Ovary (tissue), 7 donors: ENCODE measurements at regions not wholly inside any gene's neighbourhood (a gene's known extent, or its start where the extent isn't known, plus 50 kb on each side); places are given as distances from the start of the nearest gene placed in this dataset.

Experiments
- DNase-seq, 5 donors: peaks; one replicate each; pipeline ENCODE4 v3.0.0-alpha.2; 2019 to 2020
- H3K27ac ChIP-seq, 2 donors: fragments of 200-600 bp; one replicate each; pipeline versions ENCODE4 v1.5.1 to v1.8.0; 2019 to 2022
- H3K27me3 ChIP-seq: fragments of 200-600 bp; one replicate; pipeline ENCODE4 v1.8.0; 2022
- H3K36me3 ChIP-seq: fragments of 200-600 bp; sonication (generic); one replicate; pipeline ENCODE4 v1.5.1; 2019
- H3K4me1 ChIP-seq: one replicate; pipeline ENCODE4 v1.8.1; 2013; ENCODE audit warnings: mild to moderate bottlenecking, moderate library complexity; ENCODE audit not compliant: insufficient read depth
- H3K4me3 ChIP-seq: fragments of 200-600 bp; sonication (generic); one replicate; pipeline ENCODE4 v1.5.1; 2017
- H3K9me3 ChIP-seq, 2 donors: fragments of 200-600 bp in 1 of 2; sonication (generic) in 1 of 2; one replicate each; pipeline versions ENCODE4 v1.5.1 to v1.8.1; 2013 to 2019; ENCODE audit warnings: mild to moderate bottlenecking in 1 of 2, moderate library complexity in 1 of 2
- EP300 ChIP-seq: sonication (generic); formaldehyde crosslinking; IDR thresholded peaks from one replicate; pipeline ENCODE4 v1.6.1; 2017; ENCODE audit warnings: antibody characterized with exemption
- POLR2A ChIP-seq: fragments of 450-650 bp; IDR thresholded peaks from one replicate; pipeline ENCODE4 v1.6.1; 2017; ENCODE audit warnings: antibody characterized with exemption, mild to moderate bottlenecking, moderate library complexity
- WGBS, 3 donors: extraction: QIAGEN DNeasy Blood & Tissue Kit in 1 of 3; methylation state at CpG; one replicate each; pipeline versions ENCODE4 v1.1.5 to v1.1.7; 2013 to 2017; 5-methylcytosine and 5-hydroxymethylcytosine counted together
- intact Hi-C, 4 donors: fragments of 100-400 bp; cut with DNase I; formaldehyde crosslinking; loops; one replicate each; pipeline versions ENCODE4 v1.11.0 to v1.15.1; 2022 to 2023
- TF ChIP-seq, protein P1 (sequence below), 3 donors: fragments of 450-650 bp in 2 of 3; fragments of 200-600 bp in 1 of 3; IDR thresholded peaks; one replicate each; pipeline versions ENCODE4 v1.5.1 to v1.8.0; 2016 to 2022; ENCODE audit warnings: antibody characterized with exemption in 3 of 3, mild to moderate bottlenecking in 1 of 3
- donor health status: DM: no; HTN: no; CAD: no; lungs with moderate emphysema.
- donor health status: DM: no; HTN: no; CAD: no.
- donor health status: Bipolar disorder and iron deficiency.
- donor health status: DM: no; HTN: no; CAD: no.
- donor health status: DM: yes; HTN: yes; CAD: no.

GRCh38 chr2:136206613-136207012, 88.7 kb upstream of the CXCR4 start:
- no peaks in the 10 kb centered on the region for H3K9me3 ChIP-seq
- no peak overlapping the region for H3K4me3 ChIP-seq
- H3K27me3 ChIP-seq, result no peaks in the 10 kb centered on the region
- TF ChIP-seq EP300, result no peak
- TF ChIP-seq POLR2A, result no peak
- TF ChIP-seq, protein P1, sequence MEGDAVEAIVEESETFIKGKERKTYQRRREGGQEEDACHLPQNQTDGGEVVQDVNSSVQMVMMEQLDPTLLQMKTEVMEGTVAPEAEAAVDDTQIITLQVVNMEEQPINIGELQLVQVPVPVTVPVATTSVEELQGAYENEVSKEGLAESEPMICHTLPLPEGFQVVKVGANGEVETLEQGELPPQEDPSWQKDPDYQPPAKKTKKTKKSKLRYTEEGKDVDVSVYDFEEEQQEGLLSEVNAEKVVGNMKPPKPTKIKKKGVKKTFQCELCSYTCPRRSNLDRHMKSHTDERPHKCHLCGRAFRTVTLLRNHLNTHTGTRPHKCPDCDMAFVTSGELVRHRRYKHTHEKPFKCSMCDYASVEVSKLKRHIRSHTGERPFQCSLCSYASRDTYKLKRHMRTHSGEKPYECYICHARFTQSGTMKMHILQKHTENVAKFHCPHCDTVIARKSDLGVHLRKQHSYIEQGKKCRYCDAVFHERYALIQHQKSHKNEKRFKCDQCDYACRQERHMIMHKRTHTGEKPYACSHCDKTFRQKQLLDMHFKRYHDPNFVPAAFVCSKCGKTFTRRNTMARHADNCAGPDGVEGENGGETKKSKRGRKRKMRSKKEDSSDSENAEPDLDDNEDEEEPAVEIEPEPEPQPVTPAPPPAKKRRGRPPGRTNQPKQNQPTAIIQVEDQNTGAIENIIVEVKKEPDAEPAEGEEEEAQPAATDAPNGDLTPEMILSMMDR (IDR thresholded peaks at IDR 0.05), result no peak
- no peak overlapping the region for H3K27ac ChIP-seq
- intact Hi-C loops, result no loop called here
- 74 to 80% (median 74%) methylated on average over 7 of the region's 7 CpGs for WGBS, 3 donors
- H3K36me3 ChIP-seq, result no peaks in the 10 kb centered on the region
- no peaks in the 10 kb centered on the region for H3K4me1 ChIP-seq
- DNase-seq, result no peak

DNA sequence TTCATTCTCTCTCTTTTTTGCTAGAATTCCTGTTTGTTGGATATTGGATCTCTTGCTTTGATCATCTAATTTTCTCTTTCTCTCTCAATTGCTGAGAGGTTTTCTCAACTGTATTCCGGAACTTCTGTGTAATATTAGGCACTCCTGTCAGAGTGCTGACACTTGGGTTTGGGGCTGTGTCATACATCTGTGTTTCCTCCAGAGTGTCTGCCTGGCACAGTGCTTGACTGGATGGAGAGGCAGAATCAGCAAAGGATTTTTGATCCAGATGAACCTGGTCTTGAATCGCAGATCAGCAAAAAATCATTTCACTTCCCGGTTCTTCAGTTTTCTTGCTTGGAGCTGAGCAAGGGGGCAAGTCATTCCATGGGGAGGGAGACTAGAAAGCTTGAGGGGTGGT, 87.7 kb upstream of the CXCR4 start:
- H3K36me3 ChIP-seq, result no peaks in the 10 kb centered on the region
- DNase-seq, result no peak
- H3K4me3 ChIP-seq, result no peak overlapping the region
- no peak for TF ChIP-seq EP300
- no peaks in the 10 kb centered on the region for H3K27me3 ChIP-seq
- WGBS, 3 donors, result 92 to 96% (median 94%) methylated on average over 3 of the region's 3 CpGs
- intact Hi-C loops, result no loop called here
- H3K27ac ChIP-seq, result no peak overlapping the region
- H3K4me1 ChIP-seq, result no peaks in the 10 kb centered on the region
- no peaks in the 10 kb centered on the region for H3K9me3 ChIP-seq

GRCh38 chr2:136204971-136205370, 87.0 kb upstream of the CXCR4 start:
- H3K36me3 ChIP-seq, result no peaks in the 10 kb centered on the region
- no peaks in the 10 kb centered on the region for H3K4me1 ChIP-seq
- H3K4me3 ChIP-seq, result no peak overlapping the region
- TF ChIP-seq POLR2A, result no peak
- TF ChIP-seq, protein P1 (IDR thresholded peaks at IDR 0.05), result no peak
- TF ChIP-seq EP300, result no peak
- H3K9me3 ChIP-seq, result no peaks in the 10 kb centered on the region
- no peaks in the 10 kb centered on the region for H3K27me3 ChIP-seq
- intact Hi-C loops, result no loop called here
- 64 to 93% (median 82%) methylated on average over 1 of the region's 1 CpG for WGBS, 3 donors
- H3K27ac ChIP-seq, result no peak overlapping the region
- no peak for DNase-seq

GRCh38 chr2:136195226-136195625, 77.3 kb upstream of the CXCR4 start:
- Histone ChIP-seq H3K4me1 (no peaks in the 10 kb centered on the region), H3K27me3 (no peaks in the 10 kb centered on the region), H3K27ac (no peak overlapping the region), H3K9me3 (no peaks in the 10 kb centered on the region), H3K36me3 (no peaks in the 10 kb centered on the region), H3K4me3 (no peak overlapping the region)
- WGBS, 3 donors, result 56 to 63% (median 63%) methylated on average over 1 of the region's 1 CpG
- no peak for TF ChIP-seq POLR2A
- TF ChIP-seq, protein P1 (IDR thresholded peaks at IDR 0.05), result no peak
- no peak for TF ChIP-seq EP300
- intact Hi-C loops, result no loop called here
- no peak for DNase-seq

GRCh38 chr2:136191041-136191440, 73.1 kb upstream of the CXCR4 start:
- TF ChIP-seq, protein P1 (IDR thresholded peaks at IDR 0.05), result no peak
- TF ChIP-seq EP300, result no peak
- TF ChIP-seq POLR2A, result no peak
- Histone ChIP-seq H3K27ac (no peak overlapping the region), H3K9me3 (no peaks in the 10 kb centered on the region), H3K4me3 (no peak overlapping the region), H3K27me3 (no peaks in the 10 kb centered on the region), H3K36me3 (no peaks in the 10 kb centered on the region), H3K4me1 (no peaks in the 10 kb centered on the region)
- intact Hi-C loops, result no loop called here
- no peak for DNase-seq
- WGBS, 3 donors, result 78 to 94% (median 86%) methylated on average over 4 of the region's 4 CpGs
